GM18861 (cell line): ENCODE measurements at regions not wholly inside any gene's neighbourhood (a gene's known extent, or its start where the extent isn't known, plus 50 kb on each side); places are given as distances from the start of the nearest gene placed in this dataset.

Experiments
- ATAC-seq: cut with Tn5 transposase; IDR thresholded peaks from one replicate; pipeline ENCODE4 v1.9.1; 2021; ENCODE audit not compliant: unreplicated experiment

DNA sequence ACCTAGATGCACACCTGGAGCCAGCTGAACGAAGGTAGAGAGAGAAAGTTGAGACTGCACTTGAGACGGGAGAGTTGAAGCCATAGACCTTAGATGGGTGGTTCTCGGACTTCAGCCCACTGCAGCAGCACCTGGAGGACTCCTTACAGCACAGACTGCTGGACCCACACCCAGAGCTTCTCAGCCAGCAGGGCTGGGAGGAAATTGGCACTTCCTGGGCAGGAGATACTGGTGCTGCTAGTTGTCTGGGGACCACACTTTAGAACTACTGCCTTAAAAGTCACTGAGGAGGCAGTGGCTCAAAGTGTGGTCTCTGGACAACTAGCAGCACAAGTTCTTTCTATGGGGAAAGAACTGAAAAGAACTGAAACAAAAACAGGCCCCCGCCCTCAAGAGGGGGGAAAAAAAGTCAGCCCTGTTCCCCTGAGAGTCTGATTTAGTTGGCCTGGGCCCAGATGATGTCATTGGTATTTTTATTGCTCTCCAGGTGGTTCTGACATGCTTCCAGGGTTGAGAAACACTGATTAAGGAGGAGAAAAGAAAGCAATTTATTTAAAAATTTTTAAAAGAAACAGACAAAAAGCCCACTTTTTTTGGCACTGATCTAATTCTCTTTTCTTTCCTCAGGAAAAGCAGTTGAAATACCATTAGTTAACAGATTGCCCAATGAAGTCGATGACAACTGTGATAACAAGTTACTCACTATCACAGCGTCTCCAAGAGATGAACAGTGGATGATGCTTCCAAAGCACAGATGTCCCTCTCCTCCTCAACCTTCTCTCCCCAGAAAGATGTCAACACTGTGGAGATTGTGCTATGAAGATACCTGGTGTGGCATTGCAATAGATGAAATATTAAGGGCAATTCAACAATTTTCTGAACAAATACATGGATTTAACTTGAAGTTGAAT is 73.6 kb upstream of the ADAMTS16 start:
- no peak for ATAC-seq

GRCh38 chr5:5069851-5070250 is 70.3 kb upstream of the ADAMTS16 start:
- ATAC-seq = no peak

DNA sequence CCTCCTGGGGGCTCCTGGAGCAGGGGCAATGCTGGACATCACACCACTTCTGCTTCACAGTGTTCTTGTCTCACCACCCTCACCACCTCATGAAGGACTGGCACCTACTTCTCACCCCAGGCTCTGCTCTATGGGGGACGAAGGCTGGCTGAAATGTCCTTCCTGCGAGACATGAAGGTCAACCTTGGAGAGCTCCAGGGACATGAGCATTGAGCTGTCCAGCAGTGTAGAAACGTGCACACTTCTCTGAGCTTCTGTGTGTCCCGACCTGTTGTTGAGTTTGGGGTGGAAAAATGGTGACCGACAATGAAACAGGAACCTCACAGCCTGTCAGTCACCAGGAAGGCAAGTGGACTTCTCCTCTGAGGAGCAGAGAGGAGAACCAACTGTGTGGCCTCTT is 68.6 kb upstream of the ADAMTS16 start:
- no peak for ATAC-seq

GRCh38 chr5:5077236-5077635 is 62.9 kb upstream of the ADAMTS16 start:
- no peak for ATAC-seq

- ATAC-seq = no peak
Observed at GRCh38 chr5:5078009-5078897, 61.9 kb upstream of the ADAMTS16 start.

GRCh38 chr5:5079876-5080275 is 60.3 kb upstream of the ADAMTS16 start:
- ATAC-seq = no peak

DNA sequence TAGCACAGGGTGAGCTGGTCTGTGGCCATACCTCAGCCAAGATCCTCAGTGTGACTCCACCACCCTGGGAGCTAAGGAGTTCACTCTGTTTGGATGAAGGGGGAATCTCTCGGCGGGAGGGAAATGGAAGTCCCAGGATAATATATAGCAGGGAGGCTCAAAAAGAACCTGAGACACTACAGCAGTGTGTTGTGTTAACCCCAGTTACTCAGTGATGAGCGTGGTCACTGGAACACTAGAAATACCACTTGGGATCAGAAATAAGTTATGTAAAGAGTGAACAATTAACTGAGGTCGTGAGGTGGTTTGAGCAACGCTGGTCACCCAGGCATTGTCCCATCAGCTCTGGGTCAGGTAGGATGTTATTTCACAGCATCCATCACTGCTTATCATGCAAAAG is 59.3 kb upstream of the ADAMTS16 start:
- ATAC-seq = no peak

DNA sequence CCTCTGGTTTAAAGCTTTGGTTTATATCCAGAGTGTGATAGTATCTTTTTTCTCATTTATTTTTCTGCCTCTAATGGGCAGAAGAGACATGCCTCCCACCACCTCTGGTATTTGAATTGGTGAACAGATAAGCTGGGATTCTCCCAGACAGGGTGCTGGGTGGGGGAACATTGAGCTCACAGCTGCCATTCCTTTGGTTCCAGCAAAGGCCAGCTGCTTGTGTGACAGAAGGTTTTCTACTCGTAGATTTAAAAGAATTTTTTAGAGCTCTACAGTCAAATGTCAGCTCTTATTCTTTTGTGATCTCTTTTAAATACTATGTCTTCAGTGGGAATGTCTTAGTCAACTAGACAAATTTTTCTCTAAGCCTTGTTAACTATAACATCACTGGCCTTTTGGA is 54.7 kb upstream of the ADAMTS16 start:
- no peak for ATAC-seq

- ATAC-seq = no peak
Observed at GRCh38 chr5:5089895-5090649, 50.1 kb upstream of the ADAMTS16 start.
